GM23338 (cell line): ENCODE measurements at regions not wholly inside any gene's neighbourhood (a gene's known extent, or its start where the extent isn't known, plus 50 kb on each side); places are given as distances from the start of the nearest gene placed in this dataset.
"Not testable (repeated sequence)": the region's sequence is repeated elsewhere in the genome, so short reads cannot be mapped to it uniquely, and the experiment has no call there.

Source experiments
- ATAC-seq: fragments of 200-7000 bp; cut with Tn5 transposase; 3 replicates; pipeline ENCODE4 v1.9.1; 2020
- DNase-seq: peaks from one replicate; pipeline ENCODE4 v3.0.0-alpha.2; 2015; ENCODE audit warnings: low spot score
- H2AFZ ChIP-seq: fragments of 200-600 bp; sonication (generic); 2 replicates; pipeline ENCODE4 v1.8.0; 2016; ENCODE audit warnings: antibody characterized with exemption, mild to moderate bottlenecking, moderate library complexity
- H3F3A ChIP-seq: fragments of 200-600 bp; sonication (generic); replicated peaks from 2 replicates; pipeline ENCODE4 v1.8.0; 2017; ENCODE audit warnings: antibody characterized with exemption, mixed run types, low read depth
- H3K27ac ChIP-seq: fragments of 200-600 bp; sonication (generic); 2 replicates; pipeline ENCODE4 v1.6.1; 2016; ENCODE audit warnings: low read depth
- H3K27me3 ChIP-seq: fragments of 200-600 bp; sonication (generic); 2 replicates; pipeline ENCODE4 v1.8.0; 2016; ENCODE audit warnings: mild to moderate bottlenecking, mixed run types, moderate library complexity; ENCODE audit not compliant: insufficient read depth
- H3K36me3 ChIP-seq: fragments of 200-600 bp; sonication (generic); 2 replicates; pipeline ENCODE4 v1.8.0; 2016; ENCODE audit warnings: mild to moderate bottlenecking; ENCODE audit not compliant: insufficient read depth
- H3K4me1 ChIP-seq: fragments of 200-600 bp; sonication (generic); 2 replicates; pipeline ENCODE4 v1.8.0; 2016; ENCODE audit warnings: mild to moderate bottlenecking, moderate library complexity; ENCODE audit not compliant: insufficient read depth
- H3K4me2 ChIP-seq: fragments of 200-600 bp; sonication (generic); 2 replicates; pipeline ENCODE4 v1.7.1; 2017; ENCODE audit warnings: mixed run types
- H3K4me3 ChIP-seq: fragments of 200-600 bp; sonication (generic); 2 replicates; pipeline ENCODE4 v1.6.1; 2016; ENCODE audit warnings: mixed run types
- H3K79me2 ChIP-seq: fragments of 200-600 bp; sonication (generic); replicated peaks from 2 replicates; pipeline ENCODE4 v1.8.0; 2017; ENCODE audit warnings: mild to moderate bottlenecking; ENCODE audit not compliant: insufficient read depth
- H3K9me2 ChIP-seq: fragments of 200-600 bp; sonication (generic); 2 replicates; pipeline ENCODE4 v1.8.0; 2017; ENCODE audit not compliant: insufficient read depth
- H4K20me1 ChIP-seq: fragments of 200-600 bp; sonication (generic); replicated peaks from 2 replicates; pipeline ENCODE4 v1.8.0; 2017; ENCODE audit warnings: mild to moderate bottlenecking; ENCODE audit not compliant: insufficient read depth
- H3K27ac Mint-ChIP-seq: 2 replicates; pipeline ENCODE4 v1.8.0; 2020; ENCODE audit warnings: inconsistent platforms, mild to moderate bottlenecking, moderate library complexity, mixed read lengths
- H3K27me3 Mint-ChIP-seq: 3 replicates; pipeline ENCODE4 v1.8.0; 2022; ENCODE audit warnings: low read depth, mild to moderate bottlenecking, moderate library complexity, mixed read lengths, inconsistent platforms; ENCODE audit not compliant: insufficient read depth, poor library complexity
- H3K36me3 Mint-ChIP-seq: 3 replicates; pipeline ENCODE4 v1.8.0; 2021; ENCODE audit warnings: low read depth, mild to moderate bottlenecking, inconsistent platforms, moderate library complexity, mixed read lengths
- H3K4me1 Mint-ChIP-seq: 3 replicates; pipeline ENCODE4 v1.8.0; 2020; ENCODE audit warnings: mild to moderate bottlenecking, inconsistent platforms, mixed read lengths
- H3K4me3 Mint-ChIP-seq: 3 replicates; pipeline ENCODE4 v1.8.0; 2021; ENCODE audit warnings: moderate library complexity, mild to moderate bottlenecking, inconsistent platforms, mixed read lengths
- H3K9me3 Mint-ChIP-seq: 3 replicates; pipeline ENCODE4 v1.8.0; 2020; ENCODE audit warnings: moderate library complexity, mild to moderate bottlenecking, inconsistent platforms, mixed read lengths
- CREB1 ChIP-seq: fragments of 250-450 bp; sonication (Bioruptor Pico); IDR thresholded peaks from 2 replicates; pipeline ENCODE4 v1.5.0; 2020; ENCODE audit warnings: low read depth, mild to moderate bottlenecking, moderate library complexity
- CTCF ChIP-seq, 2 experiments: fragments of 200-600 bp in 1 of 2; sonication (generic) in 1 of 2; conservative IDR thresholded peaks; 2 replicates each; pipeline versions ENCODE4 v1.5.1 to v1.6.1; 2016 to 2017; ENCODE audit warnings: antibody characterized with exemption in 2 of 2, low read depth in 2 of 2, mild to moderate bottlenecking in 2 of 2, moderate library complexity in 1 of 2
- EZH2 ChIP-seq: fragments of 200-600 bp; sonication (generic); IDR thresholded peaks from one replicate; pipeline ENCODE4 v1.8.0; 2017; ENCODE audit warnings: antibody characterized with exemption, mild to moderate bottlenecking, low read depth; ENCODE audit not compliant: unreplicated experiment
- EZH2phosphoT487 ChIP-seq: fragments of 200-600 bp; sonication (generic); IDR thresholded peaks from one replicate; pipeline ENCODE4 v1.8.1; 2018; ENCODE audit warnings: antibody characterized with exemption; ENCODE audit not compliant: unreplicated experiment
- JUNB ChIP-seq: IDR thresholded peaks from one replicate; pipeline ENCODE4 v1.6.1; 2016; ENCODE audit warnings: antibody characterized with exemption; ENCODE audit not compliant: unreplicated experiment
- NANOG ChIP-seq: IDR thresholded peaks from 2 replicates; pipeline ENCODE4 v1.6.1; 2016; ENCODE audit warnings: antibody characterized with exemption, borderline replicate concordance
- POLR2AphosphoS5 ChIP-seq: IDR thresholded peaks from 2 replicates; pipeline ENCODE4 v1.6.1; 2016; ENCODE audit warnings: antibody characterized with exemption, low read depth
- REST ChIP-seq: IDR thresholded peaks from one replicate; pipeline ENCODE4 v1.6.1; 2018; ENCODE audit warnings: antibody characterized with exemption; ENCODE audit not compliant: unreplicated experiment
- ZNF114 ChIP-seq: fragments of 250-450 bp; sonication (Bioruptor Pico); IDR thresholded peaks from 2 replicates; pipeline ENCODE4 v1.5.0; 2020; ENCODE audit warnings: mild to moderate bottlenecking, moderate library complexity
- ZNF331 ChIP-seq: fragments of 250-450 bp; sonication (Bioruptor Pico); IDR thresholded peaks from 2 replicates; pipeline ENCODE4 v1.5.0; 2020; ENCODE audit warnings: low read depth, mild to moderate bottlenecking, moderate library complexity
- TF ChIP-seq, protein P1 (sequence below): fragments of 250-450 bp; sonication (Bioruptor Pico); IDR thresholded peaks from 2 replicates; pipeline ENCODE4 v1.5.0; 2020; ENCODE audit warnings: mild to moderate bottlenecking, moderate library complexity

DNA sequence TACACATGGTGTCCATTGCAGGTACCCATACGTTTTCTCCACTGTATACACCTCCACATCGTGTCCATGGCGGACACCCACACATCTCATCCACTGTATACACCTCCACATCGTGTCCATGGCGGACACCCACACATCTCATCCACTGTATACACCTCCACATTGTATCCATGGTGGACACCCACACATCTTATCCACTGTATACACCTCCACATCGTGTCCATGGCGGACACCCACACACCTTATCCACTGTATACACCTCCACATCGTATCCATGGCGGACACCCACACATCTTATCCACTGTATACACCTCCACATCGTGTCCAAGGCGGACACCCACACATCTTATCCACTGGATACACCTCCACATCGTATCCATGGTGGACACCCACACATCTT is 50.4 kb upstream of the TTC34 start:
- not testable (repeated sequence) for H3F3A ChIP-seq, H3K4me3 ChIP-seq, H3K27ac ChIP-seq, DNase-seq, H3K9me2 ChIP-seq, H3K4me3 Mint-ChIP-seq, H3K4me1 ChIP-seq, H3K27me3 ChIP-seq, H2AFZ ChIP-seq, H3K4me2 ChIP-seq, ATAC-seq, H3K27me3 Mint-ChIP-seq, H4K20me1 ChIP-seq, H3K36me3 ChIP-seq, H3K27ac Mint-ChIP-seq, H3K79me2 ChIP-seq, H3K4me1 Mint-ChIP-seq
- H3K36me3 Mint-ChIP-seq, result peaks cover 19% of the 10 kb centered on the region
- H3K9me3 Mint-ChIP-seq, result peaks cover 87% of the 10 kb centered on the region

DNA sequence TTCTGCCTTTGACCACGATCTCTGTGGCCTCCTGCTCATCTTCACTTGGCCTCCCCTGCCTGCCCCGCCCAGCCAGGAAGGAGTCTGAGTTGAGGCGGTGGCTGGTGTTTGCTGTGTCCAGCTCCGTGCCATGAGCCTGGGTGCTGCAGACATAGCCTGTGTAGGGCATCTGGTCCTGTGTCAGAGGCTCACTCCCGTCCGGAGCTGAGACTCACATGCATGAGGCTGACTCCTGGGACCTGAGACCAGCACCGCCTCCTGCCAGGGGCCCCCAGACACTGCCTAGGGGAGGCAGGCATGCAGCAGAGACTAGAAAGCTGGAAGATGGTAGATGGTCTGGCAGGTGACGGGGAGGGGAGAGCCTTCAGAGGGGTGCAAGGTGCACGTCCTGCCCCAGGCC is 52.2 kb upstream of the TTC34 start:
- peaks cover 90% of the 10 kb centered on the region for H3K9me3 Mint-ChIP-seq
- no peaks in the 10 kb centered on the region for H4K20me1 ChIP-seq
- ATAC-seq, result no peak
- H3K9me2 ChIP-seq, result no peaks in the 10 kb centered on the region
- no peak overlapping the region for H3K4me3 Mint-ChIP-seq
- H3K27ac Mint-ChIP-seq, result no peak overlapping the region
- DNase-seq, result no peak
- H3F3A ChIP-seq, result no peaks in the 10 kb centered on the region
- H3K27ac ChIP-seq, result no peak overlapping the region
- H3K27me3 Mint-ChIP-seq, result peaks cover 10% of the 10 kb centered on the region
- H2AFZ ChIP-seq, result no peak overlapping the region
- no peaks in the 10 kb centered on the region for H3K36me3 ChIP-seq
- no peaks in the 10 kb centered on the region for H3K27me3 ChIP-seq
- H3K4me2 ChIP-seq, result no peak overlapping the region
- peaks cover 29% of the 10 kb centered on the region for H3K36me3 Mint-ChIP-seq
- no peaks in the 10 kb centered on the region for H3K4me1 Mint-ChIP-seq
- no peak overlapping the region for H3K4me3 ChIP-seq
- no peaks in the 10 kb centered on the region for H3K79me2 ChIP-seq
- no peaks in the 10 kb centered on the region for H3K4me1 ChIP-seq
- TF ChIP-seq NANOG (no peak), EZH2 (no peak), ZNF331 (CRISPR knock-in tag) (no peak), POLR2AphosphoS5 (no peak), REST (no peak), JUNB (no peak), EZH2phosphoT487 (no peak), CREB1 (CRISPR knock-in tag) (no peak), CTCF (conservative IDR thresholded peaks at IDR 0.05; ENCODE audit: low read depth in 2 of 2) (no peak), ZNF114 (CRISPR knock-in tag) (no peak)
- TF ChIP-seq, protein P1, sequence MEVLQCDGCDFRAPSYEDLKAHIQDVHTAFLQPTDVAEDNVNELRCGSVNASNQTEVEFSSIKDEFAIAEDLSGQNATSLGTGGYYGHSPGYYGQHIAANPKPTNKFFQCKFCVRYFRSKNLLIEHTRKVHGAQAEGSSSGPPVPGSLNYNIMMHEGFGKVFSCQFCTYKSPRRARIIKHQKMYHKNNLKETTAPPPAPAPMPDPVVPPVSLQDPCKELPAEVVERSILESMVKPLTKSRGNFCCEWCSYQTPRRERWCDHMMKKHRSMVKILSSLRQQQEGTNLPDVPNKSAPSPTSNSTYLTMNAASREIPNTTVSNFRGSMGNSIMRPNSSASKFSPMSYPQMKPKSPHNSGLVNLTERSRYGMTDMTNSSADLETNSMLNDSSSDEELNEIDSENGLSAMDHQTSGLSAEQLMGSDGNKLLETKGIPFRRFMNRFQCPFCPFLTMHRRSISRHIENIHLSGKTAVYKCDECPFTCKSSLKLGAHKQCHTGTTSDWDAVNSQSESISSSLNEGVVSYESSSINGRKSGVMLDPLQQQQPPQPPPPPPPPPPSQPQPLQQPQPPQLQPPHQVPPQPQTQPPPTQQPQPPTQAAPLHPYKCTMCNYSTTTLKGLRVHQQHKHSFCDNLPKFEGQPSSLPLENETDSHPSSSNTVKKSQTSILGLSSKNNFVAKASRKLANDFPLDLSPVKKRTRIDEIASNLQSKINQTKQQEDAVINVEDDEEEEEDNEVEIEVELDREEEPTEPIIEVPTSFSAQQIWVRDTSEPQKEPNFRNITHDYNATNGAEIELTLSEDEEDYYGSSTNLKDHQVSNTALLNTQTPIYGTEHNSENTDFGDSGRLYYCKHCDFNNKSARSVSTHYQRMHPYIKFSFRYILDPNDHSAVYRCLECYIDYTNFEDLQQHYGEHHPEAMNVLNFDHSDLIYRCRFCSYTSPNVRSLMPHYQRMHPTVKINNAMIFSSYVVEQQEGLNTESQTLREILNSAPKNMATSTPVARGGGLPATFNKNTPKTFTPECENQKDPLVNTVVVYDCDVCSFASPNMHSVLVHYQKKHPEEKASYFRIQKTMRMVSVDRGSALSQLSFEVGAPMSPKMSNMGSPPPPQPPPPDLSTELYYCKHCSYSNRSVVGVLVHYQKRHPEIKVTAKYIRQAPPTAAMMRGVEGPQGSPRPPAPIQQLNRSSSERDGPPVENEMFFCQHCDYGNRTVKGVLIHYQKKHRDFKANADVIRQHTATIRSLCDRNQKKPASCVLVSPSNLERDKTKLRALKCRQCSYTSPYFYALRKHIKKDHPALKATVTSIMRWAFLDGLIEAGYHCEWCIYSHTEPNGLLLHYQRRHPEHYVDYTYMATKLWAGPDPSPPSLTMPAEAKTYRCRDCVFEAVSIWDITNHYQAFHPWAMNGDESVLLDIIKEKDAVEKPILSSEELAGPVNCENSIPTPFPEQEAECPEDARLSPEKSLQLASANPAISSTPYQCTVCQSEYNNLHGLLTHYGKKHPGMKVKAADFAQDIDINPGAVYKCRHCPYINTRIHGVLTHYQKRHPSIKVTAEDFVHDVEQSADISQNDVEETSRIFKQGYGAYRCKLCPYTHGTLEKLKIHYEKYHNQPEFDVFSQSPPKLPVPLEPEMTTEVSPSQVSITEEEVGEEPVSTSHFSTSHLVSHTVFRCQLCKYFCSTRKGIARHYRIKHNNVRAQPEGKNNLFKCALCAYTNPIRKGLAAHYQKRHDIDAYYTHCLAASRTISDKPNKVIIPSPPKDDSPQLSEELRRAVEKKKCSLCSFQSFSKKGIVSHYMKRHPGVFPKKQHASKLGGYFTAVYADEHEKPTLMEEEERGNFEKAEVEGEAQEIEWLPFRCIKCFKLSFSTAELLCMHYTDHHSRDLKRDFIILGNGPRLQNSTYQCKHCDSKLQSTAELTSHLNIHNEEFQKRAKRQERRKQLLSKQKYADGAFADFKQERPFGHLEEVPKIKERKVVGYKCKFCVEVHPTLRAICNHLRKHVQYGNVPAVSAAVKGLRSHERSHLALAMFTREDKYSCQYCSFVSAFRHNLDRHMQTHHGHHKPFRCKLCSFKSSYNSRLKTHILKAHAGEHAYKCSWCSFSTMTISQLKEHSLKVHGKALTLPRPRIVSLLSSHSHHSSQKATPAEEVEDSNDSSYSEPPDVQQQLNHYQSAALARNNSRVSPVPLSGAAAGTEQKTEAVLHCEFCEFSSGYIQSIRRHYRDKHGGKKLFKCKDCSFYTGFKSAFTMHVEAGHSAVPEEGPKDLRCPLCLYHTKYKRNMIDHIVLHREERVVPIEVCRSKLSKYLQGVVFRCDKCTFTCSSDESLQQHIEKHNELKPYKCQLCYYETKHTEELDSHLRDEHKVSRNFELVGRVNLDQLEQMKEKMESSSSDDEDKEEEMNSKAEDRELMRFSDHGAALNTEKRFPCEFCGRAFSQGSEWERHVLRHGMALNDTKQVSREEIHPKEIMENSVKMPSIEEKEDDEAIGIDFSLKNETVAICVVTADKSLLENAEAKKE (CRISPR knock-in tag), result no peak
